ENCODE measurements at regions not wholly inside any gene's neighbourhood (a gene's known extent, or its start where the extent isn't known, plus 50 kb on each side); places are given as distances from the start of the nearest gene placed in this dataset.

GRCh38 chr11:134882671-134883297 is 470.7 kb upstream of the B3GAT1 start:
- in situ Hi-C loops (cut with HindIII; ENCODE audit: low sequenced_read_pairs): loop anchor here (5.0 kb wide), 1 partner anchor 40 kb away; no protein-coding TSS in a partner anchor

GRCh38 chr11:134882141-134882540 is 470.1 kb upstream of the B3GAT1 start:
- in situ Hi-C loops (cut with HindIII; ENCODE audit: low sequenced_read_pairs): loop anchor here (5.0 kb wide), 1 partner anchor 40 kb away; no protein-coding TSS in a partner anchor

DNA sequence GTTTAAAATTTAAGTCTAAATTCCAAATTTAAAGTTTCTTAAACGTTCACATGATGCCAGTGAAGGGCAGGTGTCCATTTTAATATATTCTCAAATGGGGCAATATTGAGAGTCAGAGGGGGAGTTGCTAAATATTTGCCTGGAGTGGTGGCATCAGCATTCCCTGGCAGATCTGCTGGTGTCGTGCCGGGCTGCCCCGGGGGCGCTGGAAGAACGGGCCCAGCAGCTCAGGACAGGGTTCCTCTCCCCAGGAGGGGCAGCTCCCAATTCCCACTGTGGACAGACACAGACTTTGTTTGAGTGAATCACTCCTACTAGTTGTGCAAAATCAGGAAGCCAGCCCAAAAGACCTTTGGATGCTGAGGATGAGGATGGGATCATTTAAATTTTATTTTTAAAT is 468.7 kb upstream of the B3GAT1 start:
- in situ Hi-C loops (cut with HindIII; ENCODE audit: low sequenced_read_pairs): loop anchor here (5.0 kb wide), 1 partner anchor 42 kb away; no protein-coding TSS in a partner anchor

- in situ Hi-C loops (cut with HindIII; ENCODE audit: low sequenced_read_pairs): loop anchor here (5.0 kb wide), 1 partner anchor 42 kb away; no protein-coding TSS in a partner anchor
These were observed 467.9 kb upstream of the B3GAT1 start for GRCh38 chr11:134879931-134880330.

DNA sequence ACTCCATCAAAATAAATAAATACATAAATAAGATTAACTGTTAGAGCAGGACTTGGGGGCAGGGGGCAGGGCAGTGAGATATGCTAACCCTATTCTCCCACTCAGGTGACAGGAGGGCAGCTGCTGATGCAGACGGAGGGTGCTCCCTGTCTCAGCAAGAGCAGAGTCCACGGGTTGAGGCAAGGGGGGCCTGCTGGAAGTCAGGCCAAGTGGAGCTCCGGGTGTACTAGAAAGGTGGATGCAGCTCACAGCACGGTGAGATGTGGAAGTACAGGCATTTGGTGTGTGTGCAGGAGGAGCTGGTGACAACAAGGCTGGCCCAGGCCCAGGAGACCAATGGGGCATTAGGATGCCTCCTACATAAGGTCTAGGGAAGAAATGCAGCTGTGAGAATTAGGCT is 467.3 kb upstream of the B3GAT1 start:
- in situ Hi-C loops (cut with HindIII; ENCODE audit: low sequenced_read_pairs): no loop called here

DNA sequence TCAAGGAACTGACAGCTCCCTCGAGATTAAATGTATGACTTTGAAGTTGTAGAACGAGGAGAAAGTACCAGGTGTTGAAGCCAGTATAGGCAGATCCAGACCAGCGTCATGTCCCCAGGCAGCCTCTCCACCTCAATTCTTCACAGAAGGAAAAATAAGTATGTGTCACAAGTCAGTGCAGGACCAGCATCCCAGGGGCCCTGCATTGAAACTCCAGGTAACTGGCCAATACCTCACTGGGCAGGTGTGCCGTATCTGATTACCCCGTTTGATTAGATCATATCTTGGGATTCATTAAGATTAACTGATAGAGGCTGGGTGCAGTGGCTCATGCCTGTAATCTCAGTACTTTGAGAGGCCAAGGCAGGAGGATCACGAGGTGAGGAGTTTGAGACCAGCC is 466.7 kb upstream of the B3GAT1 start:
- in situ Hi-C loops (cut with HindIII; ENCODE audit: low sequenced_read_pairs): no loop called here

GRCh38 chr11:134876226-134876625 is 464.2 kb upstream of the B3GAT1 start:
- in situ Hi-C loops (cut with HindIII; ENCODE audit: low sequenced_read_pairs): no loop called here

- in situ Hi-C loops (cut with HindIII; ENCODE audit: low sequenced_read_pairs): no loop called here
These were observed 455.1 kb upstream of the B3GAT1 start for GRCh38 chr11:134866981-134867675.

GRCh38 chr11:134866215-134866614 is 454.2 kb upstream of the B3GAT1 start:
- in situ Hi-C loops (cut with HindIII; ENCODE audit: low sequenced_read_pairs): no loop called here

DNA sequence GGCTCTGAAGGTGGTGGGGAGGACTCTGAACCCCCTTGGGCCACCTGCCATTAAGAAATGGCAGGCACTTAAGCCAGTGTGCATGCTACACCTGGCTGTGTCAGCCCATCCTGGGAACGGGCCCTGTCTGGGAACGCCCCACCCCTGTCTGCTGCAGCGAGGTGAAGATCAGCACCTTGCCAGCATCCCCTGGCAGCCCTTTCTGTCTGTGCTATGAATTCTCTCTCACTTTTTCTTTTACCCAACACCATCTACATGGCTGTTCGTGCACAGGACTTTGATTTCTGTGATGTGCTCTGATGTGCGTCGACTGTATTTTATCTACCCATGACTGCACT is 452.9 kb upstream of the B3GAT1 start:
- in situ Hi-C loops (cut with HindIII; ENCODE audit: low sequenced_read_pairs): no loop called here

DNA sequence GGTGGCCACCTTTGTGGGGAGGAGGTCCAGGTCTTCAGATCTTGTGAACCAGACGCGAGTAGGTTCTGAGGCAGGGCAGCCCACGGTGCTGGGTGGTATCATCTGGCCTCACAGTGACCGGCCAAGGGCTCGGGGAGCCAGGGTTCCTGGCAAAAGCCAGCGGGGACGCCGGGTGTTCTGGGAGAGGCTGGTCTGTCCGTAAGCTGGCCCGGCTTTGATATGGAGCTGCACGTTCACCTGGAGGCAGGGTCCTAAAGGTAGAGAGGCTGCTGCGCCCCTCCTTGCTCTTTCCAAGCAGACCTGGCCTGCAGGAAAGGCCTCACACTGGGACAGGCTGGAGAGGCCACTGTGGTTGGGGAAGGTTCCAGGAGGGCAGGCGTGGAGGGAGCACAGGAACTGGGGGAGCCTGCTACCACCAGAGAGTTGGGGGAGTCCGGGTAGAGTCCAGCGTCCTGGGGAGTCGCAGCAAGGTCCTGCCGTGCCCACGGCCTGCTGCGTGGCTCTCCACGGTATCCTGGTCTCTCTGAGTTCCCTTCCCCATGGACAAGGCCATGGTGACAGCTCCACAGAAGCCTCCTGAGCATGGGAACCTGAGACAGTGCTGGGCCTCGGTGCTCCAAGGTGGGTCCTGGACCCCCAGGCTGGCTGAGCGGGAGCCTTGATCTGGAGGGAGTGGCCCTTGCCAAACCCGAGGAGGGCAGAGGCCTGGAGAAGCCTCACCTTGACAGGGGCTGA is 452.4 kb upstream of the B3GAT1 start:
- in situ Hi-C loops (cut with HindIII; ENCODE audit: low sequenced_read_pairs): no loop called here

- in situ Hi-C loops (cut with HindIII; ENCODE audit: low sequenced_read_pairs): no loop called here
These were observed 451.3 kb upstream of the B3GAT1 start for GRCh38 chr11:134863294-134863693.

DNA sequence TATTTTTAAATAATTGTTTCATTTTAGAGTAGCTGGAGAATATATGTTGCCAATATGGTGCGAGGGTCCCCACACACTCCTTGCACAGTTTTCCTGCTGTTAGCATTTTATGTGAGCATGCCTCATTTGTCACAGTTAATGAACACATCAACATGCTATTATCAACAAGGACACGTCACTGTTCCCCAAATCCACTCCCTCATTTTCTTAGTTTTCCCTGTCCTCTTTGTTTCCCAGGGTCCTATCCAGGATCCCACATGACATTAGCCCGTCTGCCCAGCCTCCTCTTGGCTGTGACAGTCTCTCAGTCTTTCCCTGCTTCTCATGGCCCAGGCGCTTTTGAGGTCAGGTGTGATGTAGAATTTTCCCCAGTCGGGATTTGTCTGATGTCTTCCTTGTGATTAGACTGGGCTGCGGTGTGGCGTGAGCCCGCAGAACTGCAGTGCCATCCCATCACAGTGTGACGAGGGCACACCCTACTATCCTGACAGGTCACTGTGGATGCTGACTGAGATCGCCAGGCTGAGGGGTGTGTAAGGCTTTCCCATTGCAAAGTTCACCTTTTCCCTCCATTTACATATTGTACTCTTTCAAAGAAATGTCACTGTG is 450.6 kb upstream of the B3GAT1 start:
- in situ Hi-C loops (cut with HindIII; ENCODE audit: low sequenced_read_pairs): no loop called here

- in situ Hi-C loops (cut with HindIII; ENCODE audit: low sequenced_read_pairs): no loop called here
These were observed 450.1 kb upstream of the B3GAT1 start for GRCh38 chr11:134862105-134862502.

GRCh38 chr11:134861490-134862104 is 449.6 kb upstream of the B3GAT1 start:
- in situ Hi-C loops (cut with HindIII; ENCODE audit: low sequenced_read_pairs): no loop called here

- in situ Hi-C loops (cut with HindIII; ENCODE audit: low sequenced_read_pairs): no loop called here
These were observed 446.9 kb upstream of the B3GAT1 start for GRCh38 chr11:134858783-134859480.

GRCh38 chr11:134857035-134857434 is 445.0 kb upstream of the B3GAT1 start:
- in situ Hi-C loops (cut with HindIII; ENCODE audit: low sequenced_read_pairs): no loop called here

DNA sequence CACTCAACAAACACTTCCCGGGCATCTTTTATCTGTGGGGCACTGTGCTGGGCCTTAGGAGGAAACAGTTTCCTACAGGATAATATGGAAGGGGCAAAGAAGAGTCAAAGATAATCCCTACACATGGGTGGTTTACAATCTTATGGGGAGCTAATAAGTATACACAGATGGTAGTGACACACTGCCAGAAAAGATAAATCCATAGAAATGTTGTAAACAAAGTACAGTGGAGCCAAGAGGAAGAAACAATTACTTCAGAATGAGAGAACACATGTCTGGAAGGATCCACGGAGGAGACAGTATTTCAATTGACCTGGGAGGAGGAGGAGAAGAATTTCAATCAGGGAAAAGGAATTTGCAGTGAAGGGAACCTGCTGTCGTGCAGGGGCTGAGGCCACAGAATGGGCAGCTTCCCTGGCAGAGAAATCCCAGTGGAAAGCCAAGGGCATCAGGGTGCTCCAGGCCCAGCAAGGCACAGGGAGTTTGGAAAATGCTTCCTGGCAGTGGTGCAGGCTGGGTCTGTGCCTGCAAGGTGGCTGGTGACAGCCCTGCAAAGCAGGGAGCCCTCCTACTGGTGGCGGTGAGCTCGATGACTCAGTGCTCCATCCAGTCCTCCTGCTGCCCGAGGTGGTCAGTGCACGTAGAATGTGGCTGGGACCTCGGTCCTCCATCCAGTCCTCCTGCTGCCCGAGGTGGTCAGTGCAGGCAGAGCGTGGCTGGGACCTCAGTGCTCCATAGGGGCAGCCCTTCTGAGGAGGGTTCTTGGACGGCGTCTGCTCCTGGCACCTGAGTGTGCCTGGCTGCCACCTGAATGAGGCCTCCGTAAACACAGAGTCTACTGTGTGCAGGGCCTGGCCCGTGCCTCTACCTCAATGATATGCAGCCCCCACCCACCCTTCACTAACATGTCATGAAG is 444.3 kb upstream of the B3GAT1 start:
- in situ Hi-C loops (cut with HindIII; ENCODE audit: low sequenced_read_pairs): no loop called here
